ENCODE measurements at regions not wholly inside any gene's neighbourhood (a gene's known extent, or its start where the extent isn't known, plus 50 kb on each side); places are given as distances from the start of the nearest gene placed in this dataset.

- TF ChIP-seq STAT6 (CRISPR knock-in tag; conservative IDR thresholded peaks at IDR 0.05; ENCODE audit: low read depth) (no peak), ELF4 (CRISPR knock-in tag; IDR thresholded peaks at IDR 0.05; ENCODE audit: low read depth) (no peak)
Observed at GRCh38 chr2:107473150-107473549, 353.5 kb upstream of the RGPD4 start (continued).

- H3K4me3 Mint-ChIP-seq = no peak overlapping the region
- H3K27ac Mint-ChIP-seq = no peak overlapping the region
Observed at GRCh38 chr2:107475859-107476258, 350.8 kb upstream of the RGPD4 start.

More at GRCh38 chr2:107475859-107476258, 350.8 kb upstream of the RGPD4 start:
- H3K9me3 Mint-ChIP-seq = peaks cover 24% of the 10 kb centered on the region
- ChIA-PET POLR2A (no interaction called here), CTCF (no interaction called here)
- ATAC-seq (no peak), DNase-seq (ENCODE audit: low spot score) (no peak)
- no peaks in the 10 kb centered on the region; the same call in 1 of the 2 replicates for H3K27me3 Mint-ChIP-seq (ENCODE audit: low read depth)
- no peak for TF ChIP-seq MLX (CRISPR knock-in tag; IDR thresholded peaks at IDR 0.05)
- TF ChIP-seq SP1 (CRISPR knock-in tag; conservative IDR thresholded peaks at IDR 0.05) = no peak
- TF ChIP-seq SMAD3 (CRISPR knock-in tag; IDR thresholded peaks at IDR 0.05; ENCODE audit: borderline replicate concordance) = no peak
- no peak for TF ChIP-seq PREB (CRISPR knock-in tag; IDR thresholded peaks at IDR 0.05; ENCODE audit: borderline replicate concordance)
- TF ChIP-seq FOXP1 (CRISPR knock-in tag; IDR thresholded peaks at IDR 0.05; ENCODE audit: borderline replicate concordance) = no peak
- TF ChIP-seq AFF4 (CRISPR knock-in tag; IDR thresholded peaks at IDR 0.05; ENCODE audit: borderline replicate concordance) = no peak
- no peak for TF ChIP-seq RORB (CRISPR knock-in tag; IDR thresholded peaks at IDR 0.05)
- TF ChIP-seq GTF2I (CRISPR knock-in tag; conservative IDR thresholded peaks at IDR 0.05) = no peak
- TF ChIP-seq ZNF219 (CRISPR knock-in tag; IDR thresholded peaks at IDR 0.05; ENCODE audit: borderline replicate concordance) = no peak
- TF ChIP-seq ZNF512 (CRISPR knock-in tag; IDR thresholded peaks at IDR 0.05; ENCODE audit: borderline replicate concordance) = no peak
- peaks cover 13% of the 10 kb centered on the region for H3K36me3 Mint-ChIP-seq
- H3K4me1 Mint-ChIP-seq = no peaks in the 10 kb centered on the region; the same call in 1 of the 2 replicates
